H1 (cell line): ENCODE measurements at regions not wholly inside any gene's neighbourhood (a gene's known extent, or its start where the extent isn't known, plus 50 kb on each side); places are given as distances from the start of the nearest gene placed in this dataset.

Experiments used
- CTCF ChIA-PET: fragments of 300-600 bp; sonication (Branson Sonifier 250); formaldehyde crosslinking; loops from one replicate; lab custom pipeline; 2021; ENCODE audit not compliant: partially characterized antibody; lab: Charles Lee
- POLR2A ChIA-PET: fragments of 300-600 bp; sonication (Branson Sonifier 250); formaldehyde crosslinking; loops from one replicate; lab custom pipeline; 2021; ENCODE audit warnings: inconsistent platforms; ENCODE audit not compliant: partially characterized antibody; lab: Charles Lee
- DNase-seq, 2 experiments: peaks; one replicate each; pipeline versions ENCODE4 v3.0.0 to v3.0.0-alpha.2; 2010 to 2022; ENCODE audit warnings: low spot score in 2 of 2, low read depth in 1 of 2, mixed read lengths in 1 of 2
- FAIRE-seq: peaks from 2 replicates; lab custom pipeline; 2011; peaks lifted over from hg19 to GRCh38; lab: Jason Lieb, UNC
- H2AFZ ChIP-seq: 2 replicates; pipeline ENCODE4 v1.8.1; 2012; ENCODE audit warnings: low read length, inconsistent platforms
- H2AK5ac ChIP-seq: 2 replicates; pipeline ENCODE4 v1.6.1; 2013; ENCODE audit warnings: low read depth, low read length
- H2BK120ac ChIP-seq: replicated peaks from 2 replicates; pipeline ENCODE3; 2013; ENCODE audit warnings: low read depth, low read length, inconsistent platforms
- H2BK12ac ChIP-seq: 2 replicates; pipeline ENCODE4 v1.6.1; 2013; ENCODE audit warnings: low read depth, low read length
- H2BK15ac ChIP-seq: 2 replicates; pipeline ENCODE4 v1.6.1; 2013; ENCODE audit warnings: low read length
- H2BK20ac ChIP-seq: 2 replicates; pipeline ENCODE4 v1.6.1; 2013; ENCODE audit warnings: low read length
- H2BK5ac ChIP-seq: 2 replicates; pipeline ENCODE4 v1.6.1; 2013; ENCODE audit warnings: low read depth, low read length
- H3K14ac ChIP-seq: 2 replicates; pipeline ENCODE4 v1.6.1; 2013; ENCODE audit warnings: inconsistent platforms; ENCODE audit not compliant: insufficient read length
- H3K18ac ChIP-seq: 2 replicates; pipeline ENCODE4 v1.6.1; 2013; ENCODE audit warnings: low read length; ENCODE audit errors: extremely low read depth
- H3K23ac ChIP-seq: 2 replicates; pipeline ENCODE4 v1.6.1; 2013; ENCODE audit warnings: inconsistent platforms; ENCODE audit not compliant: insufficient read length
- H3K23me2 ChIP-seq: 2 replicates; pipeline ENCODE4 v1.6.1; 2013; ENCODE audit warnings: low read depth, low read length
- H3K27ac ChIP-seq: 2 replicates; pipeline ENCODE4 v1.6.1; 2011; ENCODE audit warnings: low read depth, low read length, inconsistent platforms
- H3K27me3 ChIP-seq, 4 experiments: replicated peaks in 1 of 4; 1 replicate in 1 of 4; 2 replicates in 3 of 4; pipeline versions ENCODE4 v1.6.1 to v1.8.1; 2011 to 2013; ENCODE audit warnings: low read length in 3 of 4, mild to moderate bottlenecking in 3 of 4, inconsistent platforms in 2 of 4, mixed read lengths in 2 of 4, moderate library complexity in 1 of 4; ENCODE audit not compliant: control insufficient read depth in 3 of 4, insufficient read depth in 3 of 4; ENCODE audit errors: extremely low read depth in 1 of 4
- H3K36me3 ChIP-seq, 4 experiments: 2 replicates each; pipeline versions ENCODE4 v1.6.1 to v1.8.1; 2011 to 2013; ENCODE audit warnings: mild to moderate bottlenecking in 4 of 4, low read length in 3 of 4, moderate library complexity in 2 of 4, control low read depth in 1 of 4, inconsistent platforms in 1 of 4; ENCODE audit not compliant: insufficient read depth in 4 of 4, control insufficient read depth in 2 of 4
- H3K4ac ChIP-seq: replicated peaks from 2 replicates; pipeline ENCODE3; 2013; ENCODE audit warnings: low read length, low read depth, mixed read lengths, inconsistent platforms; ENCODE audit not compliant: insufficient read length
- H3K4me1 ChIP-seq, 4 experiments: replicated peaks in 1 of 4; 1 replicate in 1 of 4; 2 replicates in 3 of 4; pipeline versions ENCODE4 v1.6.1 to v1.8.1; 2011 to 2013; ENCODE audit warnings: low read length in 3 of 4, inconsistent platforms in 2 of 4, mixed read lengths in 1 of 4; ENCODE audit not compliant: insufficient read depth in 4 of 4, control insufficient read depth in 3 of 4
- H3K4me2 ChIP-seq, 2 experiments: 2 replicates each; pipeline versions ENCODE4 v1.6.1 to v1.8.1; 2011 to 2013; ENCODE audit warnings: low read depth in 2 of 2, low read length in 2 of 2, control low read depth in 1 of 2, inconsistent platforms in 1 of 2, mild to moderate bottlenecking in 1 of 2; ENCODE audit not compliant: insufficient read depth in 1 of 2
- H3K4me3 ChIP-seq, 4 experiments: fragments of 200-600, 300-600 bp in 1 of 4; sonication (generic), shearing (Covaris generic), sonication (Bioruptor Twin) in 1 of 4; 2 replicates each; pipeline versions ENCODE4 v1.5.1 to v1.8.1; 2011 to 2016; ENCODE audit warnings: low read length in 4 of 4, low read depth in 3 of 4, control low read depth in 2 of 4, inconsistent platforms in 2 of 4, mild to moderate bottlenecking in 2 of 4, mixed read lengths in 1 of 4, moderate library complexity in 1 of 4; ENCODE audit not compliant: insufficient read depth in 2 of 4; ENCODE audit errors: extremely low read depth in 1 of 4
- H3K56ac ChIP-seq: replicated peaks from 2 replicates; pipeline ENCODE3; 2013; ENCODE audit warnings: low read depth, mild to moderate bottlenecking, mixed read lengths, low read length, inconsistent platforms; ENCODE audit not compliant: insufficient read length
- H3K79me1 ChIP-seq: 2 replicates; pipeline ENCODE4 v1.6.1; 2013; ENCODE audit warnings: low read depth, low read length, control low read depth
- H3K79me2 ChIP-seq, 2 experiments: 2 replicates each; pipeline versions ENCODE4 v1.6.1 to v1.8.1; 2012 to 2013; ENCODE audit warnings: low read length in 2 of 2, mild to moderate bottlenecking in 2 of 2, inconsistent platforms in 1 of 2; ENCODE audit not compliant: insufficient read depth in 2 of 2, control insufficient read depth in 1 of 2
- H3K9ac ChIP-seq, 4 experiments: replicated peaks in 1 of 4; 1 replicate in 1 of 4; 2 replicates in 3 of 4; pipeline versions ENCODE4 v1.6.1 to v1.8.1; 2011 to 2013; ENCODE audit warnings: low read depth in 3 of 4, low read length in 3 of 4, control low read depth in 2 of 4, mild to moderate bottlenecking in 2 of 4, moderate library complexity in 2 of 4, inconsistent platforms in 1 of 4; ENCODE audit errors: extremely low read depth in 1 of 4
- H3K9me3 ChIP-seq, 2 experiments: 2 replicates each; pipeline versions ENCODE4 v1.6.1 to v1.8.1; 2012 to 2013; ENCODE audit warnings: mild to moderate bottlenecking in 2 of 2, moderate library complexity in 2 of 2, control low read depth in 1 of 2, inconsistent platforms in 1 of 2, low read depth in 1 of 2, low read length in 1 of 2, mixed read lengths in 1 of 2; ENCODE audit not compliant: insufficient read depth in 2 of 2
- H4K20me1 ChIP-seq, 2 experiments: replicated peaks in 1 of 2; 2 replicates each; pipeline versions ENCODE3 to v1.8.1; 2011 to 2013; ENCODE audit warnings: inconsistent platforms in 2 of 2, low read length in 2 of 2, mild to moderate bottlenecking in 1 of 2; ENCODE audit not compliant: insufficient read depth in 2 of 2, control insufficient read depth in 1 of 2
- H4K5ac ChIP-seq: 2 replicates; pipeline ENCODE4 v1.6.1; 2013; ENCODE audit warnings: low read length, low read depth, mixed read lengths, inconsistent platforms; ENCODE audit not compliant: insufficient read length
- H4K8ac ChIP-seq: 2 replicates; pipeline ENCODE4 v1.8.0; 2013; ENCODE audit warnings: mild to moderate bottlenecking, moderate library complexity, low read length, inconsistent platforms; ENCODE audit not compliant: insufficient read depth; ENCODE audit errors: extremely low read depth
- H4K91ac ChIP-seq: replicated peaks from 2 replicates; pipeline ENCODE3; 2013; ENCODE audit warnings: low read length, mixed read lengths, inconsistent platforms; ENCODE audit not compliant: insufficient read length
- CTCF ChIP-seq, 3 experiments: IDR thresholded peaks; 1 replicate in 2 of 3; 2 replicates in 1 of 3; pipeline versions ENCODE4 v1.5.1 to v1.6.1; 2011; ENCODE audit warnings: low read length in 3 of 3, mild to moderate bottlenecking in 3 of 3, inconsistent platforms in 2 of 3, low read depth in 1 of 3, moderate library complexity in 1 of 3; ENCODE audit not compliant: insufficient read depth in 1 of 3; ENCODE audit errors: control extremely low read depth in 1 of 3
- FOSL1 ChIP-seq: IDR thresholded peaks from 2 replicates; pipeline ENCODE4 v1.6.1; 2011; ENCODE audit warnings: mild to moderate bottlenecking, low read depth, low read length, moderate library complexity; ENCODE audit not compliant: insufficient read depth
- SIRT6 ChIP-seq: IDR thresholded peaks from one replicate; pipeline ENCODE4 v1.7.1; 2012; ENCODE audit warnings: low read length, inconsistent platforms
- YY1 ChIP-seq: IDR thresholded peaks from 2 replicates; pipeline ENCODE4 v1.6.1; 2011; ENCODE audit warnings: low read depth, mild to moderate bottlenecking, low read length
- WGBS, 2 experiments: shearing (Covaris generic) in 1 of 2; methylation state at CpG; one replicate each; pipeline versions ENCODE4 v1.1.6 to v1.1.7; 2013 to 2015; ENCODE audit warnings: low lambda C conversion rate in 2 of 2, mixed read lengths in 2 of 2, inconsistent platforms in 1 of 2, low coverage in 1 of 2, missing lambda C conversion rate in 1 of 2; ENCODE audit not compliant: insufficient replicate concordance in 2 of 2, insufficient coverage in 1 of 2, insufficient read length in 1 of 2; ENCODE audit errors: extremely low coverage in 1 of 2, missing lambda C conversion rate in 1 of 2; 5-methylcytosine and 5-hydroxymethylcytosine counted together

- Histone ChIP-seq H4K20me1 (no peaks in the 10 kb centered on the region), H3K79me1 (no peaks in the 10 kb centered on the region), H4K91ac (no peak overlapping the region), H2BK120ac (no peak overlapping the region), H2BK15ac (no peak overlapping the region), H3K23ac (no peak overlapping the region), H3K18ac (no peak overlapping the region), H3K4me1 (no peaks in the 10 kb centered on the region), H3K9ac (no peak overlapping the region), H3K9me3 (no peaks in the 10 kb centered on the region), H3K4me2 (no peak overlapping the region), H2BK5ac (no peak overlapping the region), H3K27ac (no peak overlapping the region), H3K14ac (no peak overlapping the region), H2BK12ac (no peak overlapping the region), H3K56ac (no peak overlapping the region), H3K4ac (no peak overlapping the region), H3K36me3 (no peaks in the 10 kb centered on the region), H3K79me2 (no peaks in the 10 kb centered on the region), H4K8ac (no peak overlapping the region), H3K4me3 (no peak overlapping the region), H3K23me2 (no peaks in the 10 kb centered on the region), H2AK5ac (no peak overlapping the region), H3K27me3 (no peaks in the 10 kb centered on the region), H4K5ac (no peak overlapping the region), H2AFZ (no peak overlapping the region), H2BK20ac (no peak overlapping the region)
- POLR2A ChIA-PET: no interaction called here
- 75% methylated on average over 5 of the region's 5 CpGs; no CpG with 5 or more reads in 1 of the 2 experiments for WGBS, 2 experiments
- CTCF ChIA-PET: interaction anchor here (1.9 to 2.5 kb wide), 2 partner anchors 27 to 42 kb away, joined by 11 to 16 read pairs; no protein-coding TSS in a partner anchor
- TF ChIP-seq SIRT6 (no peak), CTCF (IDR thresholded peaks at IDR 0.05; ENCODE audit: control extremely low read depth in 1 of 3, insufficient read depth in 1 of 3, low read depth in 1 of 3, low read length in 3 of 3) (no peak), YY1 (no peak), FOSL1 (no peak)
- no peak for DNase-seq
- no peak for FAIRE-seq
These were observed 271.9 kb upstream of the SLC14A2 start for GRCh38 chr18:45343365-45343764.
